Hepatocyte (in vitro differentiated cells): ENCODE measurements at regions not wholly inside any gene's neighbourhood (a gene's known extent, or its start where the extent isn't known, plus 50 kb on each side); places are given as distances from the start of the nearest gene placed in this dataset.

Experiments used
- EZH2 ChIP-seq: fragments of 200-600 bp; sonication (generic); IDR thresholded peaks from 2 replicates; pipeline ENCODE4 v1.6.1; 2016; ENCODE audit warnings: antibody characterized with exemption, mild to moderate bottlenecking, borderline replicate concordance
- EZH2phosphoT487 ChIP-seq: fragments of 200-600 bp; sonication (generic); IDR thresholded peaks from one replicate; pipeline ENCODE4 v1.6.1; 2018; ENCODE audit warnings: antibody characterized with exemption, mild to moderate bottlenecking, low read depth, moderate library complexity; ENCODE audit not compliant: unreplicated experiment, severe bottlenecking
- TF ChIP-seq, protein P1 (sequence below): fragments of 200-600 bp; sonication (generic); IDR thresholded peaks from 2 replicates; pipeline ENCODE4 v1.5.1; 2016; ENCODE audit warnings: antibody characterized with exemption, mild to moderate bottlenecking; ENCODE audit not compliant: poor library complexity

DNA sequence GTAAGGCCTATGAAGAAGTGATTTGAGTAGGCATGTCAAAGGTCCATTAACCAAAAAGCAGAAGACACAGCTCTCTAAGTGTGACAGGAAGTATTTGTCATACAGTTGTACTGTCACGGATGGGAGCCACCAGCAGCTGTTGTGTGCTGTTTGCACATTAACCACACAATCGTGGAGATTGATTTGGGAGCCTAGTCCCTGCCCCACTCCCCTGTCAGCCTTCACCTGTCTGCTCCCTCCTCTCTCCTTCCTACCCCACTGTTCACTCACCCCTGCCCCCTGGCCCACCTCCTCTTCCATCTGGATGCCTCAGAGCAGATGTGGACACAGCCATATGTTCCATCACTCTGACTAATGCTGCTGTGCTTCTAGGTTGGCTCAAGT, 124.7 kb upstream of the SPACA1 start:
- TF ChIP-seq, protein P1, sequence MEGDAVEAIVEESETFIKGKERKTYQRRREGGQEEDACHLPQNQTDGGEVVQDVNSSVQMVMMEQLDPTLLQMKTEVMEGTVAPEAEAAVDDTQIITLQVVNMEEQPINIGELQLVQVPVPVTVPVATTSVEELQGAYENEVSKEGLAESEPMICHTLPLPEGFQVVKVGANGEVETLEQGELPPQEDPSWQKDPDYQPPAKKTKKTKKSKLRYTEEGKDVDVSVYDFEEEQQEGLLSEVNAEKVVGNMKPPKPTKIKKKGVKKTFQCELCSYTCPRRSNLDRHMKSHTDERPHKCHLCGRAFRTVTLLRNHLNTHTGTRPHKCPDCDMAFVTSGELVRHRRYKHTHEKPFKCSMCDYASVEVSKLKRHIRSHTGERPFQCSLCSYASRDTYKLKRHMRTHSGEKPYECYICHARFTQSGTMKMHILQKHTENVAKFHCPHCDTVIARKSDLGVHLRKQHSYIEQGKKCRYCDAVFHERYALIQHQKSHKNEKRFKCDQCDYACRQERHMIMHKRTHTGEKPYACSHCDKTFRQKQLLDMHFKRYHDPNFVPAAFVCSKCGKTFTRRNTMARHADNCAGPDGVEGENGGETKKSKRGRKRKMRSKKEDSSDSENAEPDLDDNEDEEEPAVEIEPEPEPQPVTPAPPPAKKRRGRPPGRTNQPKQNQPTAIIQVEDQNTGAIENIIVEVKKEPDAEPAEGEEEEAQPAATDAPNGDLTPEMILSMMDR: no peak
- no peak for TF ChIP-seq EZH2phosphoT487
- no peak for TF ChIP-seq EZH2
